GM19463 (cell line): ENCODE measurements at regions not wholly inside any gene's neighbourhood (a gene's known extent, or its start where the extent isn't known, plus 50 kb on each side); places are given as distances from the start of the nearest gene placed in this dataset.

Experiments used
- ATAC-seq: cut with Tn5 transposase; IDR thresholded peaks from one replicate; pipeline ENCODE4 v1.9.1; 2021; ENCODE audit warnings: mild to moderate bottlenecking, moderate library complexity; ENCODE audit not compliant: unreplicated experiment

DNA sequence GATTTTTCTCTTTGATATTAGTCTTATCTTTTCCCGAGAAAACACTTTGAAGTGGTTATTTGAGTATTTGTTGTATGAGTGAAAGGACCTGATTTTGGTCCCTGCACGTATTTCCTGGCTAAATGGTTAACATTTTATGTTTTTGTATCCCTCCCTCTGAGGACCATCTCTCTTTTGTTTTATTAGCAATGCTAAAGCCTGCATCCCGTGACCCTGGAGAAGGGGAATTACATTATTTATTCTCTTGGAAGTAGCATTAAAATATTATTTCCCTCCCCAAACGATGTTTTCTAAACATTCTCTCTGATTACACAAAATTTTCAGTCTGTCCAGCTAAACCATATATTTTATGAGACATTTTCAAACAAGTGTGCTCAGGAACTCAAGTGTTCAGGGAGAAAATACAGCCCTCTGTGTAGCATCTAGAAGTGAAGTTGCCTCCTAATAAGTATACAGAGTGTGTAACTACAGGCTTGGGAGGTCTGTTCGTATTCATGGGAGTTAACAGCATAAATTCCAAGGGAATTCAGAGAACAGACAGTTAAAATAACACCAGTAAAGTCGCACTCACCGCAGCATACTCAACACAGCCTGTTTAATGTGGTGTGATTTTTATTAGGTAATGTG lies 163.8 kb upstream of the NPVF start:
- no peak for ATAC-seq

DNA sequence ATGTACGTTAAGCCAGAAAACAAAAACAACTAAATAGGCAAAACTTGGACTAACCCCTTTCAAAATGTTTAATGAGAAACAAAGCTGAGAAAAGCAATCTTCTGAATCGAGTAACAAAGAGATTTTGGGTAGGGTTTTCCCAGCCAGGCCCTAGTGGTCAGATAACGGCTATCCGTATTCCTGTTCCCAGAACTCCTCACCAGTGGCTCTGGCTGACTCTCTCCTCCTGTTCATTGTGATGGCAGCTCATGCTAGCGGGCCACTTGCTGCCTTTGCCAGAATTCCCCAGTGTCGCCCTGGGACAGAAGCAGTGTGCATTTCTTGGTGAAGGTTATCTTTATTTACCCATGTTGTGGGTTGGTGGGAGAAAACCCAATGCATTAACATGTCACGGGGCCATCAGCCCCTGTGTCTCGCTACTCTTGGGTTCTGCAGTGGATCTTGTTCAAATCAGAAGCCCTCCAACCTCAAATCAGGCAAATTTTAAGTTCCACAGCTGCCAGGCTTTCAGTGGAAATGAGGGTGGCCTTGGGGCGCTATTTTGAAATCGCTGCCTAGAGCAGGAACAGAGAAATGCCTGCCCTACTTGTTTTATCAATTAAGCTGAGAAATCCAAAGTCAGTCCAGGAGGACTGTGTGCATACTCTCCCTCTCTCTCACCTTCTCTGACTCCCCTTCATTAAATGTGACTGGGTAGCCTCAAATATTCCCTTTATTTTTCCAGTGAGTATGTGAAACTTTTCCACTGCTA lies 164.5 kb upstream of the NPVF start:
- ATAC-seq: no peak

- no peak for ATAC-seq
Observed at GRCh38 chr7:25395976-25396375, 167.7 kb upstream of the NPVF start.

DNA sequence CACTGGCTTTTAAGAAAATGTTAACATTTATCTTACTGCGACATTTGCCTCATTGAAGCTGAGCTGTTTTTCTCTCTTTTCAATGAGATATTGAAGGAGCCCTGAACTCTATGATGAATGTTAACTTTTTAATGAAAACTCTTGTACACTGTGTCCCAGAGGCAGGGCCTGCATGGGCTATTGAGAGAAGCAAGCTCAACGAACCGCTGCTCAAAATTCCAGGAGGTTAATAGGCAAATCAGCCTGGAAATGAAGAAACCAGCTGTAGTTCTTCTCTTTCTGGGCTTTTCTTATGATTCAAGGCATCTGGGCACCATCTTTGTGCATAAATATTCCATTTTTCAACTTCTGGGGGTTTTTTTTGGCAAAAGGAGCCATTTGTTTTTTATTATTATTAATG lies 168.4 kb upstream of the NPVF start:
- ATAC-seq: no peak

GRCh38 chr7:25398418-25398817 lies 170.1 kb upstream of the NPVF start:
- ATAC-seq: no peak

DNA sequence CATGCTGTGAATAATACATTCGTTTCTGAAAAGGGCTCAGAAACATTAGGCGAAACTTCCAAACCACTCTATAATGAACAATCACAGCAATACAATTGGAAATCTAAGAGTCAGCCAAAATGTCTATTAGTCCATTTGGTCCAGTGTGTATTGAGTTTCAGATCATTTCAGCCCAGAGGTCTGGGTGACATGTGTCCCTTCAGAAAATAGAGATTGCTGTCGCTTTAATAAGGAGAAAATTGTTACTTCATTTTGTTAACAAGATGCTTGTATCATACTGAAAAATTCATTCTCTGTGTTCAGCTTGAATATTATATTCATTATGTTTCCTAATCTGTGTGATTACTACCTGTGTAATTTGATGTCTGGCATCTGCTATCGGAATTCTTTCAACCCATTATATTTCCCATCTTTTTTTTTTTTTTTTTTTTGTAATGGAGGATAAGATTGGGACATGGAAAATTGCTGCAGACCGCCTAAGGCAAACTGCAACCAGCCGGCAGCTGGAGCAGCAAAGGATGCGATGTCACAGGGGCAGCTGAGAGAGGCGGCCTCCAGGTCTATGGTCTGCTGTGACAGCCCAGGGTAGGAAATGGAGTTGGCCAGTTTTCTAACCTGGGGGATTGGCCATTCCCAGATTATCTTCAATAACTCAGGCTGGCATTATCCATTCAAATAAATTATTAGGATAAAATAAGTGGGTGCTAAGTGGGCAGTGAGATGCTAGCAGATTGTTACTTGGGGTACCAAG lies 170.9 kb upstream of the NPVF start:
- no peak for ATAC-seq

GRCh38 chr7:25402532-25402931 lies 174.2 kb upstream of the NPVF start:
- no peak for ATAC-seq

- no peak for ATAC-seq
Observed at GRCh38 chr7:25405736-25406135, 177.4 kb upstream of the NPVF start.

- no peak for ATAC-seq
Observed at GRCh38 chr7:25407053-25407452, 178.8 kb upstream of the NPVF start.

- no peak for ATAC-seq
Observed at GRCh38 chr7:25408012-25408687, 179.9 kb upstream of the NPVF start.

- no peak for ATAC-seq
Observed at GRCh38 chr7:25408876-25409275, 180.6 kb upstream of the NPVF start.

DNA sequence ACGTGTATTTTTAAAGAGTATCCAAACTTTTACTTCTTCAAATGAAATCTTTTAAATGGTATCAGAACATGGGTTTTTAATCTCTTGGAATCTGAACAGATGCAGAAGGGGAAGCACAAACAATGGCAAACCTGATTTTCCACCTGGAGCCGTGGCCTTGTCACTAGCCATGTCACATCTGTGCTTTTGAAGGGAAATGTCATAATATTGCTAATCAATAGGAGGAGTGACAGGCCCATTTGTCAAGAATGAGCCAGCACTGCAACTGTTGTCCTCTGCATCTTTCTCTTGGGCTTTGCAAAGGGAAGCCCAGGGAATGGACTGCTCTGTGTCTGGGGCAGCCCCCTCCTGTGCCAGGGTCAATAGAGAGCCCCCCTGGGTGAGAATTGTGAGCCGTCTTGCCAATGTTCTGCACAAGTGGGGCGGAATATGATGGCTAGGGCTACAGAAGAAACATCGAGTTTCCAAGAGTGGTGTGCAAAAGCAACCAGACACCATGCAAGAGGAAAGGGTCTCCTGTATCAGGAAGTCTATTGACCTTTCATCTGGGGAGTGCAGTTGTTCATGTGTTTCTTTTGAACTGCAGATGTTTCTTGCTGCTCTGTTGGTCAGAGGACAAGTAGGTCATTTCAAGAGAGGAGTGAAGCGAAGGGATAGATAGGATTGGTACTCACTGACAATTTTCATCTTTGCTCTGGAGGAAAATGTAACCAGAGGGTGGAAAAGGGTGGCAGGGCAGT lies 181.8 kb upstream of the NPVF start:
- no peak for ATAC-seq

DNA sequence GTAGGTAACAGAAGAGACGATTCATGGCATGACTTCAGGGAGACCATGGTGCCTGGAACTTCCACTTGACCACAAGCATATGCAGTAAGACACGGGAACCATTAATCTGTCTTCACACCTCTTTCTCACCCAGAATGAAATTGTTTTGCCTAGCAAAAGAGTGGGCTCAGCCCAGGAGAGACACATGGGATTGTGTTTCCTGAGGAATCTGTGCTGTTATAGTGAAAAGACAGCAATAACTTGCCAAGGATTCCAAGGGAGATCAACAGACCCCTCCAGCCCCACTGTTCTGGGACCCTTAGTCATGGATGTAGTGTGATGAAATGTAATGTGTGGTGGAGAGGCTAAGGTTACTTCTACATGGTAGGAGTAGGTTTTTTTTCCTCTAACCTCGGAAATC lies 192.5 kb upstream of the NPVF start:
- no peak for ATAC-seq

DNA sequence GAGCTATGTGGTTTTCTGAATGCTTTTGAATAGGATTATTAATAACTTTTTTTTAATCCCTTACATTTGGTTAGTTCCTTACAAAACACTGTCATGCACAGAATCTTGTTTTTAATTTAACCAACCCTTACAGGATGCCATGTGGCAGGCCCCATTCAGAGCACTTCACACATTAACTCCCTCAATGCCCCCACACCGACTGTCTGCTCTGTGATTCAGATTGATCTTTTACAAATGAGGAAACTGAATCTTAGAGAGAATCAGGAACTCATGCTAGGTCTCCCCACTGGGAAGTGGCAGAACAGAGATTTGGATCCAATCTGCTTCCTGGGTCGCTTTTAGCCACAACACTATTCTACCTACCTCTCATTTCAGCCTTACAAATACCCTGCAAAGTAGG lies 195.8 kb upstream of the NPVF start:
- ATAC-seq: no peak

GRCh38 chr7:25424855-25425254 lies 196.6 kb upstream of the NPVF start:
- no peak for ATAC-seq

DNA sequence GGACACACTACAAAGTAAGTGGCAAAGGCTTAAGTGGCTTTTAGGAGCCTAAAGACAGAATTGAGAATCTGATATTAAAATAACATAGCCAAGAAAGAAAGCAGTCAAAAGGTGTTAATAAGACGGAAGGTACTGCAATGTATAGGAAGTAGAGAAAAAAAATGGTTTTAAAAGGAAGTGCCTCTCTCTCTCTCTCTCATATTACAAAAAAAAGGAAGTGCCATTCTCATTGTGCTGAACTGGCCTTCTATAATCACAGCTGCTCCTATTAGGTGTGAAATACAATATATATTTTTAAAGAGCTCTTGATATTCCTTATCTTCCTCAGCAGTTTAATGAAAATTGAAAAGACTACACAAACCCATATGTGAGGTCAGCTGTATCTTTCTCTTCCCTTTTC lies 199.4 kb upstream of the NPVF start:
- no peak for ATAC-seq

GRCh38 chr7:25429731-25430130 lies 201.4 kb upstream of the NPVF start:
- ATAC-seq: no peak

GRCh38 chr7:25430200-25430931 lies 202.1 kb upstream of the NPVF start:
- ATAC-seq: no peak

DNA sequence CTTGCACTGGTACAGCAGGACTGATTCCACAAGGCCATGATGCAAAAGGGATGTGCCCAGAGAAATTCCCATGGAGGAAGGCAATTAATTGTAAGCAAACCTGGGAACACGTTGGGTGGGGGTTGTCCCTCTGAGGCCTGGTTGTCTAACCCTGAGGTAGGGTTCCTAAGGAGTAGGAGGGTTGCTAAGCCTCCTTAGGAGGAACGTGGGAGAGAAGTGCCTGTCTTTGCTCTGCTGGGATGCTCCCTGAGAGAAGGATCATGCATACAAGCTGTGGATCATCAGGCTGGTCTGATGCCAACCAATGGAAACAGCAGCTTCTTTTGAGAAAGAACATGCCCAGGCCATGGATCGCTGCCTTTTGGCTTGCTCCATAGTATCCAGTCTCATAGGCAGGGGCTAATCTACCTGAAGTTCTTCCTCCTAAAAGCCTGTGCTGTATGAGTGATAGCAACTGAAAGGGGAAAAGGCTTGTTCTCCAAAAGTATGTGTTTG lies 203.7 kb upstream of the NPVF start:
- ATAC-seq: no peak

DNA sequence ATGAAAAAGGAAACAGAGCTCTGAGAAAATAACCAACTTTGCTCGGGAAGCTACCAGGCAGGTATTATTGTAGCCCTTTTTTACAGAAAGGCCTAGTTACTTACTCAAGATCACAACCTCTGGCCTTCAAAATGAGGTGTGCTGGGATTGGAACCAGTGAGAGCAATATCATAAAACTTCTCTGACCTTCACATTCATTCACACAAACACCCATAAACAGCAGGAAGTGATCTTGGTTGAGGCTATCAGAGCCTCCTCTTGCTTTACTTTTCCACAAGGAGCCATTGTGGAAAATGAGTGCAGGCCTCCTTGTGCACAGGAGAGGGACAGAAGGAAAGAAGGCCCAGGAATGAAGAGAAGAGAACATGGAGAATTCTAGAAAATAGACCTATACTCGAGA lies 204.5 kb upstream of the NPVF start:
- ATAC-seq: no peak
